ENCODE measurements at regions not wholly inside any gene's neighbourhood (a gene's known extent, or its start where the extent isn't known, plus 50 kb on each side); places are given as distances from the start of the nearest gene placed in this dataset.

DNA sequence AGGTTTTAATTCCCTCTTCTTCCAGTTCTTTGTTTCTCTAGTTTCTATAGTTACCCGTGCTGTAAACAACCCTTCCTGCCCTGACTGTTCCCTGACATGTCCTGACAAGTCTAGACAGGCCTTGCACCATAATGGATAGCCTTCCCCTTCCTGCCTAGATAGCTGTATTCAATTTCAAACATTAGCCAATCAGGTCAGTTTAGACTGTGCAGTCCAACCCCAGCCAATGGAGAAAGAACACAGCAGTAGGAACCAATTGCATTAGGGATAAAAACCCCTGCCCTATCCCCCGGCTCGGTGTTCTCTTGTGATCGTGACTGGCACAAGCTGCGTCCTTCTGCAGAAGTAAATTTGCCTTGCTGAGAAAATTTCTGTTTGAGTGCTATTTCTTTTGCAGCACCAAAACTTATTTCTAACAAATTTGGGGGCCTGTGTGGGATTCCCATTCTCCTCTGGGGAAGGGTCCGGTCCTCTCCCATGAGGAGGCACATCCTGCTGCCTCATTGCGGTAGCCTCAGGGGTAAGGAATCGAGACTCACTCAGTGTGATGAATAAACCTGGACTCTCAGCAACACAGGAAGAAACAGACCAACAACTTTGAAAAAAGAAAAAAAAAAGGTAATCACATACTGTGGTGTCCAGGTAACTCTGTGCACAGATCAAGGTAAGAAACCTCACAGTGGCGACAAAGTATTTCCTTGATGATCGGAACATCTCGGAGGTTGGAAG lies 248.7 kb upstream of the ECI2 start:
- FAIRE-seq, result no peak
- no peak for DNase-seq (ENCODE audit: insufficient read length, low spot score)
- TF ChIP-seq, protein P1, sequence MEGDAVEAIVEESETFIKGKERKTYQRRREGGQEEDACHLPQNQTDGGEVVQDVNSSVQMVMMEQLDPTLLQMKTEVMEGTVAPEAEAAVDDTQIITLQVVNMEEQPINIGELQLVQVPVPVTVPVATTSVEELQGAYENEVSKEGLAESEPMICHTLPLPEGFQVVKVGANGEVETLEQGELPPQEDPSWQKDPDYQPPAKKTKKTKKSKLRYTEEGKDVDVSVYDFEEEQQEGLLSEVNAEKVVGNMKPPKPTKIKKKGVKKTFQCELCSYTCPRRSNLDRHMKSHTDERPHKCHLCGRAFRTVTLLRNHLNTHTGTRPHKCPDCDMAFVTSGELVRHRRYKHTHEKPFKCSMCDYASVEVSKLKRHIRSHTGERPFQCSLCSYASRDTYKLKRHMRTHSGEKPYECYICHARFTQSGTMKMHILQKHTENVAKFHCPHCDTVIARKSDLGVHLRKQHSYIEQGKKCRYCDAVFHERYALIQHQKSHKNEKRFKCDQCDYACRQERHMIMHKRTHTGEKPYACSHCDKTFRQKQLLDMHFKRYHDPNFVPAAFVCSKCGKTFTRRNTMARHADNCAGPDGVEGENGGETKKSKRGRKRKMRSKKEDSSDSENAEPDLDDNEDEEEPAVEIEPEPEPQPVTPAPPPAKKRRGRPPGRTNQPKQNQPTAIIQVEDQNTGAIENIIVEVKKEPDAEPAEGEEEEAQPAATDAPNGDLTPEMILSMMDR (IDR thresholded peaks at IDR 0.05; ENCODE audit: insufficient read depth, missing control alignments), result no peak

GRCh38 chr6:4382362-4382853 lies 247.0 kb upstream of the ECI2 start:
- TF ChIP-seq, protein P1 (IDR thresholded peaks at IDR 0.05; ENCODE audit: insufficient read depth, missing control alignments), result no peak
- DNase-seq (ENCODE audit: insufficient read length, low spot score) (no peak), FAIRE-seq (no peak)

DNA sequence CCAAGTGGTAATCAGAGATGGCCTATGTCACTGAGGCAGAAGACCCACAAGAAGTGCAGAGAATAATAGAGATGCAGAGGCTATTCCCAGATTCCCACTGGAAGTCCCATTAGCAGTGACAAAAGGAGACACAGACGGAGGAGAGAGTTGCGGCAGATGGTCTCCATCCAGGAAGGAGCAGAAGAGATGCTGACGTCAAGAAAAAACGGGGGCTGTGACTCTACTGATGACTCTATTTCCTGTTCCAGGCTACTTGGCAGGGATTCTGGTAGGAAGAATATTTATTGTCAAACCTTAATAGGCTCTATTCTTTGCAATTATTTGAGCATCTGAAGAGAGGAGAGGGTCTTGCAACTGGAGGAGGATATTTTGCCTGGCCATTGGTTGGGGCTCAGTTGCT lies 246.0 kb upstream of the ECI2 start:
- FAIRE-seq (no peak), DNase-seq (ENCODE audit: insufficient read length, low spot score) (no peak)
- TF ChIP-seq, protein P1 (IDR thresholded peaks at IDR 0.05; ENCODE audit: insufficient read depth, missing control alignments), result no peak

- FAIRE-seq (no peak), DNase-seq (ENCODE audit: insufficient read length, low spot score) (no peak)
- TF ChIP-seq, protein P1 (IDR thresholded peaks at IDR 0.05; ENCODE audit: insufficient read depth, missing control alignments), result no peak
These were observed 245.5 kb upstream of the ECI2 start for GRCh38 chr6:4380881-4381281.

DNA sequence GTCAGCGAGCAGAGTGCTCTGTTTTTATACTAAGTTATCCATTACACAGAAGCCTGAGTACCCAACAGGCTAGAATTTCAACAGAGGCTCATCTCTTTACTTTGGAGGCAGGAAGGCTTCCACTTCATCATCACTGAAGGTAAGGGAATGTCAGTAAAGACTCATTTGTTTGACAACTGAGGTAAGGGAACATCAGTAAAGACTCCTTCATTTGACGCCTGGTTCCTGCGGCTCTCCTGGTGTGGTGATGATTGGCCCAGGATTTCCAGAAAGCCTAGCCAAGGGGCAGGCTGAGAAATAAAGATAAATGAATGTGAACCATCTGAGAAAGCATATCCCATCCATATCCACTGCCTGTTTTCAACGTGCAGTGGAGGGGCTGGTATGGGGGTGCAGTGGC lies 244.6 kb upstream of the ECI2 start:
- no peak for FAIRE-seq
- no peak for DNase-seq (ENCODE audit: insufficient read length, low spot score)
- TF ChIP-seq, protein P1 (IDR thresholded peaks at IDR 0.05; ENCODE audit: insufficient read depth, missing control alignments), result no peak

- DNase-seq (ENCODE audit: insufficient read length, low spot score) (no peak), FAIRE-seq (no peak)
- TF ChIP-seq, protein P1 (IDR thresholded peaks at IDR 0.05; ENCODE audit: insufficient read depth, missing control alignments), result no peak
These were observed 243.1 kb upstream of the ECI2 start for GRCh38 chr6:4378319-4378996.

DNA sequence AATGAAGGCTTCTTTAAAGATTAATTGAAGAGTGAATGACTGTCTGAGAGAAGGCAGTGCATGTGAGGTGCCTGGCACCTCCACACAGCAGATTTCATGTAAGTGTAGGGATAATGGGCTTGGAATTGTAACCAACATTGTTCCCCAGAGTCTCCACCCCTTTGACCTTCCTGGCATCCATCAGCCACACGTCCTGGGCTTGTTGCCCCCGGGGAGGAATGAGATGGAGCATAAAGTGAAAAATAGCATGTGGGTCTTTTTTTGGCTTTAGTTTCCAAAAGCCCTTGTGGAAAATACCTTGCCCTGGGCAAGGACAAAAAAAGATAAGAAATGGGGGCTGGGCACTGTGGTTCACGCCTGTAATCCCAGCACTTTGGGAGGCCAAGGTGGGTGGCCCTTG lies 242.2 kb upstream of the ECI2 start:
- no peak for FAIRE-seq
- DNase-seq (ENCODE audit: insufficient read length, low spot score), result no peak
- TF ChIP-seq, protein P1 (IDR thresholded peaks at IDR 0.05; ENCODE audit: insufficient read depth, missing control alignments), result no peak

Measured in D721Med (cell line).